HG02759 (cell line): ENCODE measurements at regions not wholly inside any gene's neighbourhood (a gene's known extent, or its start where the extent isn't known, plus 50 kb on each side); places are given as distances from the start of the nearest gene placed in this dataset.
"Not testable (repeated sequence)": the region's sequence is repeated elsewhere in the genome, so short reads cannot be mapped to it uniquely, and the experiment has no call there.

Source experiments
- ATAC-seq: cut with Tn5 transposase; IDR thresholded peaks from one replicate; pipeline ENCODE4 v1.9.1; 2021; ENCODE audit warnings: mild to moderate bottlenecking, moderate library complexity; ENCODE audit not compliant: unreplicated experiment

DNA sequence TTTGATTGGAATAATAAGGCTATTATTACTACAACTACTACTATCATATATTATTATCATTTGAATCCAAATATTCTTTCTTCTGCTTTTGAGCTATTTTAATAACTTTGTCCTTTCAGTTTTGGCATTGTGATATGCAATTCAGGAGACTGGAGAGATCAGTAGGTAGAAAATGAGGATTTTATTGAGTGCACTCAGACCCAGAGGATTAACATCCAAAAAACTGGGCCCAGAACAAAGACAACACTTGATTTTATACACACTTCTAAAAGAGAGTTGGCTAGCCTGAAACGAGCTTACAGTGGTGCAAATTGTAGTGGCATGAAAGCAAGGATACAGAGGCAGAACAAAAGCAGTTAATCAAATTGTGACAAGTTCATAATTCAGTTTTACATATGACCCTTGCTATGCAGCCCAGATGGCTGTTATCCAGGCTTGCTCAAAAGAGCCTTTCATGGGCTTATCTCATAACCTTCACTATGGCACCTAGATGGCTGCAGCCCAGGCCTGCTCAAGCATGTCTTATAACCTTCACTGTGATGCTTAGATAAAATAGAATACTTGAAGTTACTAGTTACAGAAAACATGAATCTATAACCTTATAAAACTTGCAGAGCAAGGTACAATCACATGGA lies 796.3 kb upstream of the RAG2 start:
- no peak for ATAC-seq

DNA sequence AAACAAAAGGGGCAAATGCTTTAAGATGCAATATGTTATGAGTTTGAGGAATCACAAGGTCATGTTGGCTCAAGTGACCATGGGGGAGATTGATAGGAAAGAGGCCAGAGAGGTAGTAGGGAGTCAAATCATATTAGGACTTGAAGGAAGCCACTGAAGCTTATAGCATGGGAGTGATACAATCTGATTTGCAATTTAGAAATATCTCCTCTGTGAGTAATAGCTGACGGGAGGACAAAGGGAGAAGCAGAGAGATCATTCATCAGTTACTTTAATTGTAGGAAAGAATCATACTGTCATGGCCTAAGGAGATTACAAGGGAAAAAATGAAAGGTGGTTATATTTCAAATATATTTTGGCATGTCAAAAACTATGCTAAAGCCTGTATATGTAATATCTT lies 793.6 kb upstream of the RAG2 start:
- no peak for ATAC-seq

DNA sequence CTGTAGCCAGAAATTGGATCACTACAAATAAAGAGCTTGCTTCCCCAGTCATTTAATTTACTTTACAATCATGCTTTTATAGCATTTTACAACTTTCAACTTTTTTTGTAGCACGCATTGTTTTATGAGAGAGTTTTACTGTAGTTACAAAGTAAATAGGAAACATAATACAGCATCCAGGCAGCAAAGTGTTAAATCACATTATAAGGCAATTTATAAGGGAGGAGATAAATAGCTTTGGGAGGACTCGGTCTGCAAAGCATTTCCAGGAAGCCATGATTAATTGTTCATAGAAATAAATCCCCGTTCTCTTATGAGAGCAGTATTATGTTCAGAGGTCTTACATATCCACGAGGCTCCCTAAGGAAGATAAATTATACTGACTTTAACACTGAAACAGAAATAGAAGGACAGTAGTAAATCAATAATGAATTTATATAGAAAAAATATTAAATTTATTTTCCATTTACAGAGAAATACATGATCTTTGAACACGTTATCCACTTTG lies 792.6 kb upstream of the RAG2 start:
- ATAC-seq: no peak

DNA sequence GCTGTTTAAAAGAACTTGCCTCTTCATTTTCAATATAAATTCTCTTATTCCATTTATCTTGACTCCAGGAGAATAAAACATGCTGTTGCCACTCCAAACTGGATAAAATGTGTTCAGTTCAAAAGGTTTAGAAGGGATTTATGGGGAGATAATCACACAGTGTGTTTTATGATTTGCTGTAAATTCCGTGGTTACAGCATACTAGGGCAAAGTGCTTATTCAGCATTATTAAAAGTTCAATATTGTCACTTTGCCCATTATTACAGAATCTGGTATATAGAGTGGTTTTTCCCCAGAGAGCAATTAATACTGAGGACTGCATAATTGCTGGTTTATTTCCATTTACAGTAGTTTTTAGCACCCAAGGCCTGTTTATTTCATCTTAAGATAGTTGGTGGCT lies 780.9 kb upstream of the RAG2 start:
- ATAC-seq: no peak

DNA sequence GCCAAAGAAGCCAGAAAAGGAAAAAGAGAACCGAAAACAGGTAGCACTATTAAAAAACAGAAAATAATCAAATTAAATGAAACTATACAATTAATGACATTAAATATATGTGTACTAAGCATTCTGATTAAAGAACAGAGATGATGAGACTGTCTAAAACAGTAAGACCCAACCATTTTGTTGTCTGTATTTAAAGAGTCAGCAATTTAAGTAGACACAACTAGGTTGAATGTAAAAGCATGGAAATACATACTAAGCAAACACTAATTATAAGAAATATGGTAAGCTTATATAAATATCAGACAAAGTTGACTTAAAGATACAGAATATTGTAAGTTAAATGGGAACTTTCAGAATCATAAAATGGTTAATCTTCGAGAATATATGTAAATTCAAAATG lies 774.6 kb upstream of the RAG2 start:
- no peak for ATAC-seq

DNA sequence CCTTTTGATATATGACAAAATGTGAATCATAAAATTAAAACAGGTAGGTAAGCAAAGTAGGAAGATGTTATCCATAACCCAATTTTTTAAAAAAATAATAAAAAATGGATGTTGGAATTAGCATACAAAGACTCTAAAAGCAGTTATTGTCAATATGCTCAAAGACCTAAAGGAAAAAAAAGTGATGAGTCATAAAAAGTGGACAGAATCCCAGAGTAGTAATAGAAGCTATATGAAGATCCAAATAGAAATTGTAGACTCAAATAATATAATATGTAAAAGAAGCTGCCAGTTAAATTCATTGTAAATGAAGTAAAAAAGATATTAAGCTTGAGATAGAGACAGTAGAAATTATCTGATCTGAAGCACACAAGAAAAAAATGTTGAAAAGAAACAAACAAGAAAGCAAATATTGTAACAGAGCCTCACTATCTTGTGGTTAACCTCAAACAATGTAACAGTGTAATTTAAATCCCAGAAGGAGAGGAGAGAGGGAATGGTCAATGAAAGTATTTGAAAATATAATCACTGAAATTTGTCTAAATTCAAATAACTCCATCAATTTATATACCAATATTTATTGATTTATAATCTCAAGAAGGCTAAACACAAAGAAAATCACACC lies 773.4 kb upstream of the RAG2 start:
- ATAC-seq: no peak

DNA sequence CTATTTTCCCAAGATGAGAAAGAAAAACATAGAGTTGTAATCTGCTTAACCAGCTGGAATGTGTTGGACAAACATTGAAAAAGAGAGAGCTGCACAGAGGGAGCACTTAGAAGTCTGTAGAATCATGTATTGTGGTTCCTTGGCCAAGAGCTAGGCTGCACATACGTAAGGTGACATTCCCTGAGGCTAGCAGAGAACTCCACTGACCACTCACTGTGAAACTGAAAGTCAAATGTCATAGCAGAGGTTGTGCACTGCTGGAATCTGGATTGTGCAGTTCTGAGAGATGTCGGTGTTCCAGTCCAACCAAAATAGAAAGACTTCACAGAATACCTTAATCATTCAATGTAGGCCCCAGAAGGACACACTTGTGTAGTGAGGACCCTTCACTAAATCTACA lies 772.8 kb upstream of the RAG2 start:
- ATAC-seq: no peak

DNA sequence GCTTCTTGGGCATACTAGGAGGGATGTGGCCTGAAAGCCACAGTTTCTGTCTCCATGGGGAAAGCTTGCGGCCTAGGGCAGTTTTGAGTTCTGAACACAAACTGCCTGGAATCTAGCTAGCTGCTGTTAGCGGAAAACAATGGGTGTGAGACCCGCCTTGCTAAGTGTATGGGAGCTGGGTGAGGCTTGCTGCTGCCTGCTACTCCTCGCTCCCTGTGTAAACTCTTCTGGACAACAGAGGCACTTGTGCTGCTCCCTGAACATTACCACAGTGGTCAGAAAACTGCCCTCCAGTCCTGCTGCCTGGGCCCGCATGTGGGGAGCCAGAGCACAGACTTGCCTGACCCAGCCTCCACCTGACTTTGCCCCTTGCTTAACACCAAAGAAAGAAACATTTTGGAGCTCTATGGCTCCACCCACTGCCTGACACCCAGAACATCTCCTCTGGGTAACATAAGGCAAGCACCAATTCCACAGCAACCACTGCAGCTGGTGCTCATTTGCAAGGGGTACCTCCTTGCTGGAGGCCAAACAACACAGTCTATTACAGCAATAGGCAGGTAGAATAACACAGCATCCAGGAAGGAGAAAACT lies 766.3 kb upstream of the RAG2 start:
- no peak for ATAC-seq

DNA sequence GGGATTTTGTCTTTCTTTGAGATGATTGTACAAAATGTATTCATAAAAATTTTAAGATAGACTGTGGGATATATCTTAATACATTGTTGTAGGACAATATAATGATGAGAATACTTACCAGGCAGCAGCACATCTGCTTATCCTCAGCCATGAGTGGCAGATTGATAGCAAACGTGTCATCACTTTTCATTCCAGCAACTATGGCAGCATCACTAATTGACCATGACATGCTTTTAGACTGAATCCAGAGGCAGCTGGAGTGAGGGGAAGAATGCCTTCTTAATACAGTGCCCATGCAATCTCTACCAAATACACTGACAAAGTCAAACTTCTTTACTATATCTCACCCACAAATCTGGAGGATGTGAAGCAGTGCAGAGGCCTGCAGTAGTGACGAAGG lies 755.2 kb upstream of the RAG2 start:
- ATAC-seq: no peak

DNA sequence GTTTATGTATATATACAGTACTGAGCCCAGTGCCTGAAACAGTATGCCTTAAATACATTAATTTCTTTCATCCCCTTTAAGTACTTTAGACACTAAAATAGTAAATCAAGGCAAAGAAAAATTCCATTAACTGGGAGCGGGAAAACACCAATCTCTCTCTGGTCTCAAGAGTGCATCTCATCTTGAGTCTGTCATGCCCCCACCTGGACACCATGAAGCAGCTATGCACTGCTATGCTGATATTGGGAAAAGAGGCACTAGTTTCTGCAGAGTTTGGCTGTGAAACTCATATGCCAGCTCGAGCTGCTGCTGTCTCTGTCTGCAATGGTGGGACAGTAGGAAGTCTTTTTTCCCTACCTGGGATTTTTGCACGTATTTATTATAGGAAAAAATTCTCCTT lies 754.4 kb upstream of the RAG2 start:
- ATAC-seq: no peak

DNA sequence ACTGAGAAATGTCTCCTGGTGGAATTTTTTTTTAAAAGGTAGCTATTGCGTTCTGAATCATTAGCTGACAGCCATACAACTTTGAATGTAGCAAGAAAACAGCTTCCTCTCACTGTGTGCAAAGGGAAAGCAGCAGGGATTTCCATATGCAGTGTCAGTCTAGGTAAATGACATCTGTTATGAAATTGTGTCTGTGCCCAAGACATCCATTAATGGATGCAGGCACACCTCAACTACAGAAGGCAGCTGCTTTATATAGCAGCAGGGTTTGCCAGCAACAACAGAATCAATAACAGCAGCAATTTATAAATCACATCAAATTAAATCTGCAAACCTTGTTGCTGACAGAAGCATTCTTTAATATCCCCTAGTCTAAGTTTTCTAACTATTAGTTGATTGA lies 745.3 kb upstream of the RAG2 start:
- ATAC-seq: no peak

DNA sequence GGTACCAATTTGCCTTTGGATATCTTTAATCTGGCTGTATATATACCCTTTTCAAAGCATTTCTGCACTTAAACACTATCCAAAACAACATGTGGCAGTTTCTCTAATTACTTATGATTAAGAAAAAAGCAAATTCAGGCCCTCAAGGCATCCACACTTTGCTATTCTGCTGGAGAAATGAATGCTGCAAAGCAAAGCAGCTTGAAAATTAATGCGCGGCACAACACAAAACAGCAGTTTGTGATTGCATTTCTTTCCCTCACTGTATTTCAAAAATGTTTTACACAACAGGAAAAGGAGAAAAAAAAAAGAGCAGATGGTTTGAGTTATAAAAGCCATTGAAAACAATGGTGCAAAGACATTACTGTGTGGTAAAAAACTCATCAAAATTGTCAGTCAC lies 738.4 kb upstream of the RAG2 start:
- no peak for ATAC-seq

DNA sequence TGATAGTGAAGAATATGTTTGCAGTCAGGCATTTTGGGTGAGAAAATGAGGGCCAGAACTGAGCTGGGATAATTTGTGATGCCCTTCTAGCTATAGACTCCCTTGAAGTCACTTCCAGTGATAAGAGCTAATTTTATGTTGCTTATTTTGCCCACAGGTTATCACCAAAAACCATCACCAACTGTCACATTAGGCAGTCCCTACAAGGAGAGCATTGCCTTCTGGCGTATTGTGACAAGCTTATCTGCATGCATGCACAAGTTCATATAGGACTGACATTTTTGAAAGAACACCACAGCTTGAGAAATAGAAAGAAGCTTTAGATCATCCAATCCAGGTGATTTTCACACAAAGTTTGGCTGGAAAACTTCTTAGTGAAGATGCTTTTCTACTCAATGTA lies 735.3 kb upstream of the RAG2 start:
- no peak for ATAC-seq

DNA sequence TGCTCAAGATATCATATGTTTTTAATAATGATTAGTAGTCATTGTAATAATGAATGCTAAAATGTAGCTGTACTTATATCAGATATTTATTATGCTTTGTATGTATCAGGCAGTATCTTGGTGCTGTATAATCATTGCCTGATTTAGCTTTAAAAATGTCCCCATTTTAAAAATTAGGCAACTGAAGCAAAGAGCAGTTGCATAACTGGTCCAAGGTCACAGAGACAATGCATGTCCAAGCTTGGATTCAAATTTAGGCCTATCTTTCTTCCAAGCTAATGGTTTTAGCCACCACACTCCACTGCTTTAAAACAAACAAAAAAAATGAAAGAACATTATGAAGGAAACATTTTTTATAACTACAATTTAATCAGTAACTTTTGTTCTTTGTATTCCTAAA lies 725.8 kb upstream of the RAG2 start:
- no peak for ATAC-seq

DNA sequence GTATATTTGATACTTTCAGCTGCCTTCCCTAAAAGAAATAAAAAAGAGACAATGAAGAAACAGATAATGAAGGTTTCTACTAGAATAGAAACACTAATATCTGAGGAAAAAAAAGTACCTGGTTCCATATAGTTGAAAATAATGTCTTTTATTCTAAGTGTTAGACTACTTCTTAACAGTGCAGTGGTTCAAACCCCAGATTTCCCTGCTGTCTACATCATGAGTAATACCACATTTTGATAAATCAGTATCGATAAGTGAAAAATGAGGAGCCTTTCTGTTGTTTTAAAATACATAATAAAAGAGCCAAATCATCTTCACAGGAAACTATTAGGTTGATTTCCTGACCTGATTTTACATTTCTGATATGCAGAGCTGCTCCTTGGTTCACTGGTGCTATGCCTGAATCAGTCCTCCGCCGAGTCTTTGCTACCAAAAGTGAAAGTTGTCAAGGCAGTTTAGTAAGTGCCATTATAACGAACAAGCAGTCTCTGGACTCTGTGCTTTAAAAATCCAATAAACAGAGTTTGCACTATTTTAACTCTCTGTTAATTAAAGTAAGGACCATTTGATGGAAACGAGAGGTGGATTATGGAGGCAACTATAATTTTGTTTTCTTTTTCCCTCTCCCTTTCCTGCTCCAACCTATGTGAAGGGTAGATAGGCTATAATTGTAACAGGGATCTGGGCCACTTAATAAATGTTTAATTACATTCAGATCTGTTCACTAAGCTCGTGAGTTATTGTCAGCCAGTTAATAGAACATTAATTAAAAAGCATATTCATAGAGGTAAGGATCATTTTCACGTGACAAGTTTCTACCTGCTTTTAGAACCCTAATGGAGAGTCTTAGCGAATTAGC lies 724.5 kb upstream of the RAG2 start:
- ATAC-seq: no peak

DNA sequence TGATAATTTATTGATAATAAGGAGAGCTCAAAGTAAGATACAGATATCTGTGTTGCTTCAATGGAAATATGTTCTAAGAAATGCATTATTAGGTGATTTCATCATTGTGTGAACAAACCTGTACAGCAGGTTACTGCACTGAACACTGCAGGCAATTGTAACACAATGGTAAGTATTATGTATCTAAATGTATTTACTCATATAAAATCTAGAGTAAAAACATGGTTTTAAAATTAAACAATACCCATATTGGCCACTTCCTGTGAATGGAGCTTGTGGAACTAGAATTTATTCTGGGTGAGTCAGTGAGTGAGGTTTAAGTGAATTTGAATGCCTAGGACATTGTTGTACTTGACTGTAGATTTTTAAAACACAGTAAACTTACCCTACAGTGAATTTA lies 722.9 kb upstream of the RAG2 start:
- no peak for ATAC-seq

DNA sequence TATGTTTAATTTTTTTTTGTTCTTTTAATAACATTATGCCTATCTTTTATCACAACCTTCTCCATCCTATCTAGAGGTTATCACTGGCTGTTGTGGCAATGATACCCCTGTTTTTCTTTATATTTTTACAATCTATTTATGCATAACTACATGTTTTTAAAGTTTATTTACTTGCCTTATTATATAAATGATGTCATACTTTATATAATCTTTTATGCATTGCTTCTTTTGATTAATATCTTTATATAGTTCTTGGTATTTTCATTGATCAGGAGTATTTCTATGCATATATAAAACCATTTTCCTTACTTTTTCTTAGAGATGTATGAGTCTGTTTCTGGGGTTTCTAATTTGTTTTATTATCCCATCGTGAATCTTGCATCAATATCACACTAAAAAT lies 719.8 kb upstream of the RAG2 start:
- no peak for ATAC-seq

DNA sequence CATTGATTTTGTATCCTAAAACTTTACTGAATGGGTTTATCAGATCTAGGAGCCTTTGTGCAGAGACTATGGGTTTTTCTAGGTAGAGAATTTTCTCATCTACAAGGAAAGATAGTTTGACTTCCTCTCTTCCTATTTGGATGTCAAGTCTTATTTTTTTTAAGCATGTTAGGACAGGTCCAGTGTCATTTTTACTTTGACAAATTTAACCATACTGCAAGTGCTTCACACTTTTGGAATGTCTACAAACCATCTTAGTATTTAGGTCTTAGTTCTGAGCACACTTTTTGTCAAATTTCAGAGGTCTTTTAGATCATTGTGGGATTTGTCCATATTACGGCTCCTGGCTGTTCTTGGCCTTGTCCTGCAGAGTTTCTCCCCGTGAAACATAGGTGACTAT lies 715.2 kb upstream of the RAG2 start:
- no peak for ATAC-seq

DNA sequence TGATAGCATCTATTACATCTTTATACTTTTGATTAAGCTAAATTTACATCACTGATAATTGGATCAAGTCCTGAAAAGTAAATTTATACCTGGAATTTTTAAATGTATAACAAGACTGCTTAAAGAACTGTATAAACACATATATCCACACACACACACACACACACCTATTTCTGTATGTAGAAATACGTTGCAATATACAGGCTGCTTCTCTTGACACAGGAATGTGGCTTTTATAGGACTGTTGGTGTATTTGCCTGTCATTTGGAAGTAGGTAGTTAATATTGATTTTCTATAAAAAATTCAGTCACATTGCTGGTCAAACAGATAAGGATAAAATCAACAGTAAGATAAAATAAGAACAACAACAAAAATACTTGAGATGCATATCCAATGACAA lies 708.5 kb upstream of the RAG2 start:
- ATAC-seq: no peak

DNA sequence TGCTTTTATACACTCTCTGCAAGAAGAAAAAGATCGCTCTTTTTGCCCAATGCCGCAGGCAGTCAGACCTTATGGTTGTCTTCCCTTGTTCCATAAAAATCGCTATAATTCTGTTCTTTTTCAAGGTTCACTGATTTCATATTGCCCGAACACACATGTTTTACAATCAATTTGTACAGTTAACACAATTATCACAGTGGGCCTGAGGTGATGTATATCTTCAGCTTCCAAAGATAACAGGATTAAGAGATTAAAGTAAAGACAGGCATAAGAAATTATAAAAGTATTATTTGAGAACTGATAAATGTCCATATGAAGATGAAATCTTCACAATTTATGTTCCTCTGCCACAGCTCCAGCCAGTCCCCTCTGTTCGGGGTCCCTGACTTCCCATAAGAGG lies 703.4 kb upstream of the RAG2 start:
- ATAC-seq: not testable (repeated sequence)

DNA sequence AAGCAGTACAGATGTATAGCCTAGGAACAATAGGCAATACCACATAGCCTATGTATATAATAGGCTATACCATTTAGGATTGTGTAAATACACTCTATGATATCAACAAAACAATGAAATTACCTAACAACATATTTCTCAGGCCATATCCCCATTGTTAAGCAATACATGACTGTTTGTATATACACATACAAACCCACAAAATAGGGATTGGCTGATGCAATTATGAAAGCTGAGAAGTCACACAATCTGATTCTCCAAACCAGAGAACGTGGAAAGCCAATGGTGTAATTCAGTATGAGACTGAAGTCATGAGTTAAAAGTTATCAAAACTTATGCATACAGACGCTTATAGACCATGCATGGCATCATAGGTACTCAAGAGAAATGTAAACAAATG lies 700.1 kb upstream of the RAG2 start:
- ATAC-seq: no peak

DNA sequence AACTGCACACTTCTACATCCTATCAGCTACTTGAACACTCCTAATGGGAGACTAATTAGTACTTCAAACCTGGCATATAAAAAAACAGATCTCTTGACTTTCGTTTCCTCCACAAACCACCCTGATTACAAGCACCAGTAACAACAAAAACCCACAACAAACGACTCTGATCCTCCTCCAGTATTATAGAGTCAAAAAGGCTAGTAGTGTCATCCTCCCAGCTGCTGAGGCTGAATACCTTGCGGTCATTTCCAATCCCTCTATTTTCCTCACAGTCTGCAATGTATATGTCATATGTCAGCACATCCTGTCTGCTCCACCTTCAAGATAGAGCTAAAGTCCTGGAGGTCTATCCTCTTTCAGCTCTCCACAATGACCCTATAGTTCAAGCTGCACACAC lies 688.9 kb upstream of the RAG2 start:
- no peak for ATAC-seq
